H9 (cell line): ENCODE measurements at regions not wholly inside any gene's neighbourhood (a gene's known extent, or its start where the extent isn't known, plus 50 kb on each side); places are given as distances from the start of the nearest gene placed in this dataset.

Experiments used
- DNase-seq: peaks from one replicate; pipeline ENCODE4 v3.0.0-alpha.2; 2017
- H2AFZ ChIP-seq: one replicate; pipeline ENCODE4 v1.6.1; 2013; ENCODE audit warnings: mild to moderate bottlenecking, low read length, control low read depth, moderate library complexity
- H2AK5ac ChIP-seq: 2 replicates; pipeline ENCODE4 v1.6.1; 2013; ENCODE audit warnings: low read length, control low read depth, mixed read lengths; ENCODE audit not compliant: insufficient read length
- H2BK120ac ChIP-seq: one replicate; pipeline ENCODE4 v1.6.1; 2013; ENCODE audit warnings: low read depth, mild to moderate bottlenecking, low read length, control low read depth, inconsistent platforms; ENCODE audit not compliant: poor library complexity, severe bottlenecking
- H2BK12ac ChIP-seq: 2 replicates; pipeline ENCODE4 v1.6.1; 2013; ENCODE audit warnings: low read length, control low read depth, mixed read lengths, low read depth; ENCODE audit not compliant: insufficient read length
- H2BK15ac ChIP-seq: 2 replicates; pipeline ENCODE4 v1.6.1; 2013; ENCODE audit warnings: low read depth, low read length, control low read depth
- H2BK20ac ChIP-seq: one replicate; pipeline ENCODE4 v1.6.1; 2013; ENCODE audit warnings: low read depth, mild to moderate bottlenecking, low read length, control low read depth, inconsistent platforms; ENCODE audit not compliant: poor library complexity, severe bottlenecking
- H2BK5ac ChIP-seq: 2 replicates; pipeline ENCODE4 v1.6.1; 2013; ENCODE audit warnings: low read length, control low read depth, mixed read lengths; ENCODE audit not compliant: insufficient read length
- H3K14ac ChIP-seq: 2 replicates; pipeline ENCODE4 v1.6.1; 2013; ENCODE audit warnings: low read length, control low read depth; ENCODE audit not compliant: insufficient read depth
- H3K18ac ChIP-seq: 2 replicates; pipeline ENCODE4 v1.6.1; 2013; ENCODE audit warnings: low read depth, mild to moderate bottlenecking, mixed read lengths, low read length, control low read depth; ENCODE audit not compliant: insufficient read length
- H3K23ac ChIP-seq: 2 replicates; pipeline ENCODE4 v1.6.1; 2013; ENCODE audit warnings: low read length, control low read depth, mixed read lengths, low read depth; ENCODE audit not compliant: insufficient read length
- H3K23me2 ChIP-seq: 2 replicates; pipeline ENCODE4 v1.6.1; 2013; ENCODE audit warnings: low read depth, mild to moderate bottlenecking, mixed read lengths, low read length, control low read depth; ENCODE audit not compliant: insufficient read length, poor library complexity, severe bottlenecking
- H3K27ac ChIP-seq: 2 replicates; pipeline ENCODE4 v1.5.1; 2013; ENCODE audit warnings: low read length, control low read depth, mixed read lengths, low read depth; ENCODE audit not compliant: insufficient read length
- H3K27me3 ChIP-seq: 2 replicates; pipeline ENCODE4 v1.6.1; 2013; ENCODE audit warnings: low read length, control low read depth, inconsistent platforms; ENCODE audit not compliant: insufficient read depth
- H3K4ac ChIP-seq: 2 replicates; pipeline ENCODE4 v1.6.1; 2013; ENCODE audit warnings: low read depth, mild to moderate bottlenecking, control low read depth, inconsistent platforms, low read length, moderate library complexity
- H3K4me1 ChIP-seq: 2 replicates; pipeline ENCODE4 v1.6.1; 2013; ENCODE audit warnings: low read length, control low read depth, inconsistent platforms; ENCODE audit not compliant: insufficient read depth
- H3K4me2 ChIP-seq: 2 replicates; pipeline ENCODE4 v1.6.1; 2013; ENCODE audit warnings: low read length, control low read depth, mixed read lengths; ENCODE audit not compliant: insufficient read length, insufficient read depth
- H3K56ac ChIP-seq: 2 replicates; pipeline ENCODE4 v1.6.1; 2013; ENCODE audit warnings: low read depth, mild to moderate bottlenecking, mixed read lengths, low read length, control low read depth; ENCODE audit not compliant: insufficient read length
- H3K79me1 ChIP-seq: 2 replicates; pipeline ENCODE4 v1.6.1; 2013; ENCODE audit warnings: low read depth, mild to moderate bottlenecking, moderate library complexity, low read length, control low read depth, inconsistent platforms; ENCODE audit not compliant: insufficient read depth, poor library complexity, severe bottlenecking
- H3K79me2 ChIP-seq: 2 replicates; pipeline ENCODE4 v1.6.1; 2013; ENCODE audit warnings: low read length, control low read depth, inconsistent platforms; ENCODE audit not compliant: insufficient read depth
- H3K9ac ChIP-seq: 2 replicates; pipeline ENCODE4 v1.6.1; 2013; ENCODE audit warnings: low read length, control low read depth, mixed read lengths; ENCODE audit not compliant: insufficient read length; ENCODE audit errors: extremely low read depth
- H3K9me3 ChIP-seq: one replicate; pipeline ENCODE4 v1.6.1; 2013; ENCODE audit warnings: low read depth, low read length, inconsistent platforms; ENCODE audit not compliant: control insufficient read depth
- H3T11ph ChIP-seq: one replicate; pipeline ENCODE4 v1.6.1; 2013; ENCODE audit warnings: mild to moderate bottlenecking, low read length, control low read depth, inconsistent platforms
- H4K20me1 ChIP-seq: one replicate; pipeline ENCODE4 v1.6.1; 2013; ENCODE audit not compliant: control insufficient read depth, insufficient read length, insufficient read depth
- H4K5ac ChIP-seq: 2 replicates; pipeline ENCODE4 v1.6.1; 2013; ENCODE audit warnings: low read depth, mild to moderate bottlenecking, mixed read lengths, low read length, control low read depth; ENCODE audit not compliant: insufficient read length
- H4K8ac ChIP-seq: replicated peaks from 2 replicates; pipeline ENCODE4 v1.6.1; 2013; ENCODE audit warnings: low read length, control low read depth, mixed read lengths, low read depth; ENCODE audit not compliant: insufficient read length
- H4K91ac ChIP-seq: 2 replicates; pipeline ENCODE4 v1.6.1; 2013; ENCODE audit warnings: low read depth, mild to moderate bottlenecking, moderate library complexity, mixed read lengths, low read length, control low read depth; ENCODE audit not compliant: insufficient read length
- H3K27ac Mint-ChIP-seq, 3 experiments: 2 replicates in 2 of 3; 3 replicates in 1 of 3; pipeline ENCODE4 v1.8.0; 2020 to 2021; ENCODE audit warnings: mixed read lengths in 3 of 3, mild to moderate bottlenecking in 1 of 3, moderate library complexity in 1 of 3
- H3K27me3 Mint-ChIP-seq: 2 replicates; pipeline ENCODE4 v1.8.0; 2021; ENCODE audit warnings: low read depth, mild to moderate bottlenecking, moderate library complexity, mixed read lengths
- H3K36me3 Mint-ChIP-seq, 3 experiments: 2 replicates in 2 of 3; 3 replicates in 1 of 3; pipeline ENCODE4 v1.8.0; 2020 to 2021; ENCODE audit warnings: low read depth in 3 of 3, mixed read lengths in 3 of 3; ENCODE audit not compliant: insufficient read depth in 1 of 3
- H3K4me1 Mint-ChIP-seq, 2 experiments: 2 replicates each; pipeline ENCODE4 v1.8.0; 2020; ENCODE audit warnings: mixed read lengths in 2 of 2
- H3K4me3 Mint-ChIP-seq, 2 experiments: 2 replicates in 1 of 2; 3 replicates in 1 of 2; pipeline ENCODE4 v1.8.0; 2020 to 2021; ENCODE audit warnings: mild to moderate bottlenecking in 2 of 2, mixed read lengths in 2 of 2, moderate library complexity in 1 of 2
- H3K9me3 Mint-ChIP-seq, 2 experiments: 2 replicates in 1 of 2; 3 replicates in 1 of 2; pipeline ENCODE4 v1.8.0; 2020; ENCODE audit warnings: mild to moderate bottlenecking in 2 of 2, mixed read lengths in 2 of 2, moderate library complexity in 1 of 2
- CTCF ChIP-seq: fragments of 200-600 bp; sonication (generic); conservative IDR thresholded peaks from 3 replicates; pipeline ENCODE4 v1.8.0; 2021; ENCODE audit warnings: antibody characterized with exemption, mild to moderate bottlenecking

- no peaks in the 10 kb centered on the region for H3K27me3 Mint-ChIP-seq
- H4K20me1 ChIP-seq = no peaks in the 10 kb centered on the region
Observed at GRCh38 chr10:24157567-24157966, 51.4 kb upstream of the KIAA1217 start.

More at GRCh38 chr10:24157567-24157966, 51.4 kb upstream of the KIAA1217 start:
- no peaks in the 10 kb centered on the region for H3K9me3 ChIP-seq
- H2BK15ac ChIP-seq = no peak overlapping the region
- no peak overlapping the region for H2BK120ac ChIP-seq
- no peak overlapping the region for H2AFZ ChIP-seq
- no peak overlapping the region for H4K91ac ChIP-seq
- no peaks in the 10 kb centered on the region for H3K27me3 ChIP-seq
- no peak overlapping the region for H2AK5ac ChIP-seq
- H3K4me2 ChIP-seq = no peak overlapping the region
- Mint-ChIP-seq H3K4me3 (no peak overlapping the region), H3K4me1 (no peaks in the 10 kb centered on the region), H3K36me3 (no peaks in the 10 kb centered on the region; a peak in 1 of 7 replicates), H3K27ac (no peak overlapping the region), H3K9me3 (no peaks in the 10 kb centered on the region; a peak in 2 of 5 replicates)
- no peak overlapping the region for H2BK12ac ChIP-seq
- H3K18ac ChIP-seq = no peak overlapping the region
- no peak overlapping the region for H3K14ac ChIP-seq
- no peak overlapping the region for H3K23ac ChIP-seq
- no peak overlapping the region for H4K8ac ChIP-seq
- no peak overlapping the region for H2BK20ac ChIP-seq
- no peak overlapping the region for H3T11ph ChIP-seq
- H3K56ac ChIP-seq = no peak overlapping the region
- no peak overlapping the region for H3K9ac ChIP-seq
- no peak for DNase-seq
- H3K79me1 ChIP-seq = no peaks in the 10 kb centered on the region
- H3K4ac ChIP-seq = no peak overlapping the region
- no peak overlapping the region for H2BK5ac ChIP-seq
- no peak for TF ChIP-seq CTCF
- H3K23me2 ChIP-seq = no peaks in the 10 kb centered on the region
- H3K4me1 ChIP-seq = no peaks in the 10 kb centered on the region
- no peaks in the 10 kb centered on the region for H3K79me2 ChIP-seq
- H3K27ac ChIP-seq = no peak overlapping the region
- H4K5ac ChIP-seq = no peak overlapping the region
